GM19452 (cell line): ENCODE measurements at regions not wholly inside any gene's neighbourhood (a gene's known extent, or its start where the extent isn't known, plus 50 kb on each side); places are given as distances from the start of the nearest gene placed in this dataset.

Experiments used
- ATAC-seq: cut with Tn5 transposase; IDR thresholded peaks from one replicate; pipeline ENCODE4 v1.9.1; 2021; ENCODE audit not compliant: unreplicated experiment

DNA sequence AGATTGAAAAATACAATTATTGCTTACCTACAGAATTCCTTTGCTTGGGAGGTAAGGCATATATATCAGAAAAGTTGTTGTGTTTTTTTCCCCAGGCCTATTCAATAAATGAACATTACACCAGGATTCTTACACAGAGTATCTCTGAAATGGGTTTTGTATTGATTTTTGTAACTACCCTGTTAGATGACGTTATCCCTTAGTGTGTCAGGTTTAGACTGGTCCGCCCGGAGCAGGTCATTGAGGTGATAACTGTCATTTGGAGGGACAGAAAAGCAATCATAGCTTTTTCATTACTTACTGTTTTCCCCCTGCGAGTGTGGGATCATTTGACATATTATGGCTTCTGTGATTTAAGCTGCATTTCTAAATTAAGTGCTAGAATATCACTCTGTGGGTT is 715.2 kb upstream of the ADAMTS16 start:
- no peak for ATAC-seq

DNA sequence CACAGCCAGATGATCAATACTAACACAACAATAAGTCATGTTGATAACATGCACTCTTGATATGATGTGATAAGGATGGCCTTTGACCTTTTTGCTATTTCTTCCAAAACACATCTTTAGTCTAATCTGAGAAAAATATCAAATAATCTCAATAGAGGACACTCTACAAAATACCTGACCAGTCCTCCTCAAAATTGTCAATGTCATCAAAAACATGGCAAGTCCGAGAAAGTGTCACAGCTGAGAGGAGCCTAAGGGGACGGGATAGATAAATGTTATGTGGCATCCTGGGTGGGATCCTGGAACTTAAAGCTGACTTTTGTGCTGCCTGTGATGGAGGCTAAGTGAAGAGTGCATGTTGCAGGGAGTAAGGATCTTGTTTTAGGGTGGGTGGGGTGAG is 699.6 kb upstream of the ADAMTS16 start:
- no peak for ATAC-seq

GRCh38 chr5:4442221-4442620 is 697.9 kb upstream of the ADAMTS16 start:
- no peak for ATAC-seq

- no peak for ATAC-seq
Observed at GRCh38 chr5:4447657-4448056, 692.5 kb upstream of the ADAMTS16 start.

- no peak for ATAC-seq
Observed at GRCh38 chr5:4453655-4454054, 686.5 kb upstream of the ADAMTS16 start.

- no peak for ATAC-seq
Observed at GRCh38 chr5:4479426-4479825, 660.7 kb upstream of the ADAMTS16 start.

- no peak for ATAC-seq
Observed at GRCh38 chr5:4480528-4481349, 659.4 kb upstream of the ADAMTS16 start.

- ATAC-seq: no peak
Observed at GRCh38 chr5:4487581-4487980, 652.5 kb upstream of the ADAMTS16 start.

DNA sequence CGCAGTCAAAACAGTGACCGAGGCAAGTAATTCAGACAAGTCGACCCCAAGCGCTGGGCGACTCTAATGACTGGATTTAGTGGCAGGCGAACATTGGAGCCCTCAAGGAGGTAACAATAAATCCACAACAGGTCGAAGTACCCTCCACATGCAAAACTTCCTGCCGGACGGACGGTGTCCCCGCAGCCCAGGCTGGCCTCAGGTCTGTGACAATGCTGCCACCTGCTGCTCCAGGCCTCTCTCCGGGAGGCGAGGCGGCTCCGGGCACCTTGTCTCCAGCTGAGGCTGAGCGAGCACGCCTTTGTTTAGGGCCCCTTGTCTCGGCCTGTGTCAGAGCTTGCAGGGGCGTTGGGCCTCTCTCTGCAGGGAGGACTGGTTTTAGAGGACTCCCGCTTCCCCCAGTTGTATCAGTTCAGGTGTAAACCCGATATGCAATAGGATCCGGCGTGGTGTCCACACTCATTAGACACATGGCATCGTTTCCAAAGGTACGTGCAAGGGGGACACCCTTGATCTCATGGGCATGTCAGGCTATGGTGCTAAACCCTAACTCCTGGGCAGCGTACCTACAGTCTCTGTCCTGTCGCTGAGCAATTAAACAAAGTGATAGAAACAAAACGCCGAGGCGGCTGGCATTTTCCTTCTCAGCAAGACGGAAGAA is 628.0 kb upstream of the ADAMTS16 start:
- no peak for ATAC-seq

DNA sequence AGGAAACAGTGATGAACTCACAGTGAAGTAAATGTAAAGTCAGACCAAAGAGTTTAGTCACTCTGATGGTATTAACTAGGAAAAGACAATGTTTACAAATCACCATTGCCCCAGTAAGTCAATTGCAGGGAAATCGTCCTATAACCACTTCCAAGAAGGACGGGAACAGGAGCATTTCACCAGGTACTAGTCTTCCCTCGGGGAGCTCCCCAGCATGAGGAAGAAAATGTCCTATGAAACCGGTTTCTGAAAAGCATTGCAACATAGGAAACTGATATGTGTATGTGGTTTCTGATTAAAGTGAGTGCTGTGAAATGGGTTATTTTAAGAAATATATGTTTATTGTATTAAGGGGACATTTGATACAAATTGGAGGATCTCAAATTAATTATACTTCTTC is 626.7 kb upstream of the ADAMTS16 start:
- no peak for ATAC-seq

DNA sequence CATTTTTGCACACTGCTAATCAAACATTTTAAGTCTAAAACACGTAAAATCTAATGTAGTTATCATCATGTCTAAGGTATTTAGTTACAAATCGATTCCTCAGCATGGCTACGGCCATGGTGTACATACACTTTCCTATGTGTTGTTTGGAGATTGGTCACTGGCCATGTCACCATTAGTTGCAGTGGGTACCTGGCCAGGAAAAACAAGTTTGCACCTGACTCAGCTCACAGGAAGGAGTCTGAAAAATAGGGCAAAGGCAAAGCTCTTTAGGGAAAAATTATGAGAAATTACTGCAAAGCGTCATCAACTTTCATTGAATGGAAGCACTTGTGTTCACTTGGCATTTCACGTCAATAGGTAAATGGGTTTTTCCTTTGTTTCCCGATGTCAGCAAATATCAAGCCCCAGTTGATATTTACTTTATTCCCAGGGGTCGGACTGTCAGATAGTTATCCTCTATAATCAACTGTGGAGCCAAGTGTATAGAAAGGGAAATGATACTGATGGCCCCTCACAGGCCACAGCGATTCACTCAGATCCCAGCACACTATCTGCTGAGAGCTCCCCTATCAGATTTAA is 626.0 kb upstream of the ADAMTS16 start:
- no peak for ATAC-seq

GRCh38 chr5:4518903-4519672 is 621.0 kb upstream of the ADAMTS16 start:
- ATAC-seq: no peak

DNA sequence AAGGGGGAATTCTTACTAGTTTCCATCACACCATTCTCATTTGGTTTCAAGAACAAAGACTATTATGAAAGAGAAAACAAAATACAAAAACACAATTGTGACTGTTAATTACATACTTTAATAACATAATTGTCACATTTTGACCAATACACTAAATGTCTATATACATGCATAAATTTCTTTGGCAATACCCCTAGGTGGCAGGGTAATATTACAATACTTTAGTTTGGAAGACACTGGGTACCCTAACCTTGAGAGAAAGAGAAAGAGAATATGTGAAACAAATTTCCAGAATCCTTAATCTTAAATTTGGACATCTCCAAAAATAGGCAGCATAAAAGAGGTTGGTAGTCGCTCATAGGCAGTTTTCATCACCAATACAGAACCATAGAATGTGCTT is 619.6 kb upstream of the ADAMTS16 start:
- no peak for ATAC-seq

DNA sequence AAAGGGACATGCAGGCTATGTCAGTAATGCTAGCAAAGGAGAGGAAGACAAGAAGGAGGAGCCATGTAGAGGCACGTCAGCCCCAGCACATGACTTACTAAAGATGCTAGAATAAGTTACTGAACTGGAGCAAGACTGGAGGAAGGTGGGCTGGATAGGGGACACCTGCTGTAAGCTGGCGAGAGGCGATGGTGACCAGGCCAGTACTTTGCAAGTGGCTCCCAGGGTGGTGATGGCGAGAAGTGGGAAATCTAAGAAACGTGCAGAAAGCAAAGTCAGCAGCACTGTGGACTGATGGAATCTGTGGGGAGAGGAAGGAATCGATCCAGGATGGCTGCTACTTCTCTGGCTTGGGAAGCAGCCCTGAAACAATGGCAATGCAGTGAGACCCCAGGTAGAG is 617.1 kb upstream of the ADAMTS16 start:
- no peak for ATAC-seq

- no peak for ATAC-seq
Observed at GRCh38 chr5:4531756-4532704, 608.1 kb upstream of the ADAMTS16 start.

GRCh38 chr5:4532705-4533080 is 607.4 kb upstream of the ADAMTS16 start:
- no peak for ATAC-seq

- no peak for ATAC-seq
Observed at GRCh38 chr5:4533457-4534105, 606.5 kb upstream of the ADAMTS16 start.

DNA sequence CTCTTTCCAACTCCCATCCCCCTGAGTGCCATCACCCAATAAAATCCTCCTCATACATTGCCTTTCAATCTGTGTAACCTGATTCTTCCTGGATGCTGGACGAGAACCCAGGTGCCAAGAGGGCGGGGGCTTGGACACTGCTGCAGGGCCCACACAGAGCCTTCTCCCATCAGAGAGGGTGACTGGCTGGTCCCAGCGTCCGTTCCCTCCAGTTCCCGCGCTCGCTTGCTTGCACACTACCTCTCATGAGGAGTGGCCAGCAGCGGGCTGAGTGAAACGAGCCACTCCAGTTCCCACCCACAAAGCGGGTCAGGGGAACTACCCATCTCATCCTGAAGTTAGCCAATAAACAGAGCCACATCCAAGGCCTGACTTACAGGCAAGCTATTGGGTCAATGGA is 602.6 kb upstream of the ADAMTS16 start:
- ATAC-seq: no peak

DNA sequence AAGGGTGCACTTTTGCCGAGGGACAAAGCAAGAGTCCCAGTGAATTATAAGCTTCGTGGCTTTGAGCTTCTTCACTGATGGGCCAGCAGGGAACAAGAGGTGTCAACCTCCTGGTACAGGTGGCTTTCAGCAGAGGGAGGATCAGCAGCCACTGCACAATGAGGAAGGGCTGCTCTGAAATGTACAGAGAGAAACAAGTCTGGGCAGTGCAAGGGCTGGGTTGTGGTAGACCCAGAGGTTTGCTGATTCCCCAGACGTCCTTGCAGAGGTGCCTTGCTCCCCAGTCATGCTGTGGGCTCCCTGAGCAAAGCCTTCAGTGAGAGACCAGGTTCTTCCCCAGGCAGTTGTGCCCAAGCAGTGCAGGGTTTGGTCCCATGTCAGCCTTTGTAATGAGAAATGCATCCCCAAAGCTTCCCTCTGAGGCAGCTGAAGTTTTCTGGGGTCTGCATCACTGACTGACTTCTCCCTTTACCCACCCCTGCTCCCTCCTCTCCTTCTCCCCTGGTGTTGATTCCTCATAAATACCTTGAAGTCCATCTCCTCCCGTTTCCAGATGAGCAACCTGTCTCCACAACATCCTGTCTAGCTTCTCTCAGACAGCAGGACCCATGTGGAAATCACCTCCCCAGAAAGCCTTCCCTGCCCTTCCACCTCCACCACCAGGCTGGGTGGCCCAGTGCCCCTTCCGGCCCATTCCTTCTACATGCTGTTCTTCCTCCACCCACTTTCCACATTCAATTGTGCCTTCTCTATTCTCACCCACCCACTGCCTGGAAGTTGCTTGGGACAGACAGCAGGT is 599.6 kb upstream of the ADAMTS16 start:
- no peak for ATAC-seq
